ENCODE measurements at regions not wholly inside any gene's neighbourhood (a gene's known extent, or its start where the extent isn't known, plus 50 kb on each side); places are given as distances from the start of the nearest gene placed in this dataset.

- no peak overlapping the region for H3K4me3 Mint-ChIP-seq
Measured at GRCh38 chr10:78730754-78731153, 338.0 kb upstream of the ZMIZ1 start.

GRCh38 chr10:78731675-78732074 is 337.1 kb upstream of the ZMIZ1 start:
- H3K27me3 Mint-ChIP-seq (ENCODE audit: insufficient read depth): peaks cover 11% of the 10 kb centered on the region
- intact Hi-C loops (cut with micrococcal nuclease): no loop called here
- no peaks in the 10 kb centered on the region for H3K4me1 Mint-ChIP-seq (ENCODE audit: low read depth)
- no peaks in the 10 kb centered on the region for H3K9me3 Mint-ChIP-seq
- no peak for DNase-seq (ENCODE audit: low spot score)
- H3K36me3 Mint-ChIP-seq (ENCODE audit: low read depth): no peaks in the 10 kb centered on the region
- no peak overlapping the region for H3K4me3 Mint-ChIP-seq
- H3K27ac Mint-ChIP-seq: no peak overlapping the region

More at GRCh38 chr10:78730754-78731153, 338.0 kb upstream of the ZMIZ1 start:
- no peak for DNase-seq (ENCODE audit: low spot score)
- intact Hi-C loops (cut with micrococcal nuclease): no loop called here
- Mint-ChIP-seq H3K27me3 (ENCODE audit: insufficient read depth) (peaks cover 14% of the 10 kb centered on the region), H3K4me1 (ENCODE audit: low read depth) (no peaks in the 10 kb centered on the region), H3K36me3 (ENCODE audit: low read depth) (no peaks in the 10 kb centered on the region), H3K9me3 (no peaks in the 10 kb centered on the region), H3K27ac (no peak overlapping the region)

- intact Hi-C loops (cut with micrococcal nuclease): no loop called here
- peaks cover 9% of the 10 kb centered on the region for H3K27me3 Mint-ChIP-seq (ENCODE audit: insufficient read depth)
Measured at GRCh38 chr10:78732381-78732780, 336.4 kb upstream of the ZMIZ1 start.

GRCh38 chr10:78736926-78737630 is 331.7 kb upstream of the ZMIZ1 start:
- intact Hi-C loops (cut with micrococcal nuclease): no loop called here
- Mint-ChIP-seq H3K9me3 (no peaks in the 10 kb centered on the region), H3K4me1 (ENCODE audit: low read depth) (no peaks in the 10 kb centered on the region), H3K36me3 (ENCODE audit: low read depth) (no peaks in the 10 kb centered on the region), H3K27me3 (ENCODE audit: insufficient read depth) (peaks cover 6% of the 10 kb centered on the region), H3K4me3 (no peak overlapping the region), H3K27ac (no peak overlapping the region)
- DNase-seq (ENCODE audit: low spot score): no peak

More at GRCh38 chr10:78732381-78732780, 336.4 kb upstream of the ZMIZ1 start:
- Mint-ChIP-seq H3K36me3 (ENCODE audit: low read depth) (no peaks in the 10 kb centered on the region), H3K27ac (no peak overlapping the region), H3K9me3 (no peaks in the 10 kb centered on the region), H3K4me1 (ENCODE audit: low read depth) (no peaks in the 10 kb centered on the region), H3K4me3 (no peak overlapping the region)
- no peak for DNase-seq (ENCODE audit: low spot score)

DNA sequence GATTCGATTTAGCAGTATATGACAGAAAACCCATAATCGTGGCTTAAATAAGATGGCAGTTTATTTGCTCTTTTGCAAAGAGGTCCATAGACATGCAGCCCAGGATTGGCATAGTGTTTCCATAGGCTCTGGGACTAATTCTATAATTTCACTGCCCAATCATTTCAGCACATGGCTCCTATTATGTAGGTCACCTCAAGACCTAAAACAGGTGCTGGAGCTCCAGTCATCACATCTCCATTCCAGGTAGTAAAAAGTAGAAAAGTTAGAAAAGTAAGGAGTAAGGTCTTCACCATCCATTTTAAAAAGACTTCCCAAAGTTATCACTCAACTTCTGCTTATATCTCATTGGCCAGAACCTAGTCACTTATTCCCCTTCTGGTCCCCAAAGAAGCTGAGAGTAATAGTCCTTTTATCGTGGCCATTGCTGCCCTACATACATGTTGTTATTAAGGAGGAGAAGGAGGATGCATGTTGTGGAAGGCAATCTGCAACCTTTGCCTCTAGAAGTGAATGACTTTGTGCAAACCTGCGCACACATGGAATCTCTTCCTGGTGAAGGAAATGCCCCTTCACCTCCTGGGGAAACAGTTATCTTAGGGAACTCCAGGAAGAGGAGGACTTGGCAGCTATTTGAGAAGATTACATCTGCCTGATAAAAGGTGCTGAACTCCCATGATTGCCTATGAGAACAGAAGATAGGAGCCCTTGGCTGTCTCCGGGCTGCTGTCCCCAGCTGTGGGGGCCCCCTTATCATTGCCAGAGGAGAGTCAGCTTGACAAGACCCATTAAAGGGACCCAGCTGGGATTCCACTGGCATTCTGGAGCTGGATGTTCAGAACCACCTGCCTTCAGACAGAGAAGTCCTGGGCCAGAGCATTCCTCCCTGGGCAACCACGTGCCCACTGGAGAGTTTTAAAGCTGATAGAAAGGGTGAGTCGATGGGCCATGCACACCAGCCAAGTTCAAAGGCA is 330.6 kb upstream of the ZMIZ1 start:
- H3K9me3 Mint-ChIP-seq: no peaks in the 10 kb centered on the region
- H3K27ac Mint-ChIP-seq: no peak overlapping the region
- H3K27me3 Mint-ChIP-seq (ENCODE audit: insufficient read depth): peaks cover 6% of the 10 kb centered on the region
- no peaks in the 10 kb centered on the region for H3K4me1 Mint-ChIP-seq (ENCODE audit: low read depth)
- intact Hi-C loops (cut with micrococcal nuclease): no loop called here
- DNase-seq (ENCODE audit: low spot score): no peak
- no peaks in the 10 kb centered on the region for H3K36me3 Mint-ChIP-seq (ENCODE audit: low read depth)
- no peak overlapping the region for H3K4me3 Mint-ChIP-seq

- no peak for DNase-seq (ENCODE audit: low spot score)
- no peaks in the 10 kb centered on the region for H3K36me3 Mint-ChIP-seq (ENCODE audit: low read depth)
- no peaks in the 10 kb centered on the region for H3K9me3 Mint-ChIP-seq
- intact Hi-C loops (cut with micrococcal nuclease): no loop called here
- no peak overlapping the region for H3K4me3 Mint-ChIP-seq
- no peak overlapping the region for H3K27ac Mint-ChIP-seq
- H3K27me3 Mint-ChIP-seq (ENCODE audit: insufficient read depth): peaks cover 6% of the 10 kb centered on the region
- no peaks in the 10 kb centered on the region for H3K4me1 Mint-ChIP-seq (ENCODE audit: low read depth)
Measured at GRCh38 chr10:78738861-78739260, 329.9 kb upstream of the ZMIZ1 start.

DNA sequence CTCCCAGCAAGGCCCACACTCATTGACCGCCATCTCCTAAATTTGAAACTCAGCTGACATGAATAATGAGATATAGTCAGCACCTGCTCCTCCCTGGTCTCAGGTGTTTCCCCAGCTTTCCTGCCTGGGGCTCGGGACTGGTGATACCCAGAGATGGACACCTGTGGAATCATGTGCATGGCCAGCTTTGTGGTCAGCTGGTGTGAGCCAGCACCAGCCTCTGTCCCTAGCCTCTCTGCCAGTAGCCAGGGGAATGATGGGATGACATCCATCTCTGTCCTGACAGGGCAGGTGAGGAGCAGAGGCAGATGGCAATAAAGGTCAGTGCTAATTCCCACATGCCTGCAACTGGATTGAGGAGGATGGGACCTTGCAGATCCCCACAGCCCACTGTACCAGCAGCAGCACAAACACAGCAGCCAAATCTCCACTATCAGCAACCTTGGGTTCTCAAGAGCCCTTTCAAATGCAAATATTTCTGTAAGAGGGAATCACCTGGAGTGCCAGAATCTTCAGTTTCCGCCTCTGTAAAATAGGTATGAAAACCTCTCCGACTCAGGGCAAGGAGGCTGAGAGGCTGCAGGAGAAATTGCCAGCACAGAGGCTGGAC is 329.2 kb upstream of the ZMIZ1 start:
- intact Hi-C loops (cut with micrococcal nuclease): no loop called here
- no peak for DNase-seq (ENCODE audit: low spot score)
- H3K27ac Mint-ChIP-seq: no peak overlapping the region
- peaks cover 6% of the 10 kb centered on the region for H3K27me3 Mint-ChIP-seq (ENCODE audit: insufficient read depth)
- H3K4me3 Mint-ChIP-seq: no peak overlapping the region
- H3K4me1 Mint-ChIP-seq (ENCODE audit: low read depth): no peaks in the 10 kb centered on the region
- H3K36me3 Mint-ChIP-seq (ENCODE audit: low read depth): no peaks in the 10 kb centered on the region
- no peaks in the 10 kb centered on the region for H3K9me3 Mint-ChIP-seq

DNA sequence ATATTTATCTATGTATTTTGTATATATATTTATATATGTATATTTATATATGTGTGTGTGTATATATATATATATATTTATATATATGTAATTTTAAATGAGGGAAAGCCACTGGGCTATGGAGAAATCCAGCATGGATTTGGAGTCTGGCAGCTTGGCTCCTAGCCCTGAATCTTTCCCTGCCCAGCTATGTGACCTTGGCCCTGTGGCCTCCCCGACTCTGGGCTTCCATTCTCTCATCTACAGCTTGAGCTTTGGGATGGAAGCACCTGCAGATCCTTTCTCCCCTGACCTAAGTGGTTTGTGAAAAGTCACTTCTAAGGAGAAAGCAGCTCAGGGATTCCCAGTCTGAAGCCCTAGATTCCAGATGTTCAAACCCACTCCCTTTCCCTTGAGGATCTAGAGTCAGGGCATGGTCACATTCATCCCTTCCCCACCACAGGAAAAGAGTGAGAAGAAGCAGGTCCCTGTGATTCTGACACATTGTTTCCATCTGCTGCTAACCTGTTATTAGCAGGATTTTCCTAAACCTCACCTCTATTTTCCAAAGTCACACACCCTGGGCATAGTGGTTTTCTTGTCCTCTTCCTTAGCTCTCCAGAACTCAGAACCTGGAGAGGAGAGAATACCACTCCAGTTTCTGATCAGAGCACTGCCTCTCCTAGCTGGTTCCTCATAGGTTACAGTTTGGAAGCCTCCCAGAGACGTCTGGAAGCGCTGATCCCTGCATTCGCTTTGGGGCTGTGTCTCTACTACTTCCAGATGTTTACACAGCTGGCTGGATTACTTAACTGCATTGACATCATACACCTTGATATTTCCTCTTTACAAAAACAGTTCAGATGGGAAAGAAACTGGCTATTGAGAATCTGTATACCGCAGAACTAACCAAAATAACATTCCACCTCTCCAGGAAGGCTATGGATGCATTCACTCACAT is 327.5 kb upstream of the ZMIZ1 start:
- no peak overlapping the region for H3K4me3 Mint-ChIP-seq
- peaks cover 6% of the 10 kb centered on the region for H3K27me3 Mint-ChIP-seq (ENCODE audit: insufficient read depth)
- H3K4me1 Mint-ChIP-seq (ENCODE audit: low read depth): no peaks in the 10 kb centered on the region
- no peak for DNase-seq (ENCODE audit: low spot score)
- no peaks in the 10 kb centered on the region for H3K9me3 Mint-ChIP-seq
- intact Hi-C loops (cut with micrococcal nuclease): no loop called here
- H3K27ac Mint-ChIP-seq: no peak overlapping the region
- H3K36me3 Mint-ChIP-seq (ENCODE audit: low read depth): no peaks in the 10 kb centered on the region

GRCh38 chr10:78742406-78742729 is 326.4 kb upstream of the ZMIZ1 start:
- Mint-ChIP-seq H3K9me3 (no peaks in the 10 kb centered on the region), H3K36me3 (ENCODE audit: low read depth) (no peaks in the 10 kb centered on the region), H3K27ac (no peak overlapping the region), H3K4me3 (no peak overlapping the region), H3K27me3 (ENCODE audit: insufficient read depth) (peaks cover 2% of the 10 kb centered on the region), H3K4me1 (ENCODE audit: low read depth) (no peaks in the 10 kb centered on the region)
- intact Hi-C loops (cut with micrococcal nuclease): no loop called here
- no peak for DNase-seq (ENCODE audit: low spot score)

DNA sequence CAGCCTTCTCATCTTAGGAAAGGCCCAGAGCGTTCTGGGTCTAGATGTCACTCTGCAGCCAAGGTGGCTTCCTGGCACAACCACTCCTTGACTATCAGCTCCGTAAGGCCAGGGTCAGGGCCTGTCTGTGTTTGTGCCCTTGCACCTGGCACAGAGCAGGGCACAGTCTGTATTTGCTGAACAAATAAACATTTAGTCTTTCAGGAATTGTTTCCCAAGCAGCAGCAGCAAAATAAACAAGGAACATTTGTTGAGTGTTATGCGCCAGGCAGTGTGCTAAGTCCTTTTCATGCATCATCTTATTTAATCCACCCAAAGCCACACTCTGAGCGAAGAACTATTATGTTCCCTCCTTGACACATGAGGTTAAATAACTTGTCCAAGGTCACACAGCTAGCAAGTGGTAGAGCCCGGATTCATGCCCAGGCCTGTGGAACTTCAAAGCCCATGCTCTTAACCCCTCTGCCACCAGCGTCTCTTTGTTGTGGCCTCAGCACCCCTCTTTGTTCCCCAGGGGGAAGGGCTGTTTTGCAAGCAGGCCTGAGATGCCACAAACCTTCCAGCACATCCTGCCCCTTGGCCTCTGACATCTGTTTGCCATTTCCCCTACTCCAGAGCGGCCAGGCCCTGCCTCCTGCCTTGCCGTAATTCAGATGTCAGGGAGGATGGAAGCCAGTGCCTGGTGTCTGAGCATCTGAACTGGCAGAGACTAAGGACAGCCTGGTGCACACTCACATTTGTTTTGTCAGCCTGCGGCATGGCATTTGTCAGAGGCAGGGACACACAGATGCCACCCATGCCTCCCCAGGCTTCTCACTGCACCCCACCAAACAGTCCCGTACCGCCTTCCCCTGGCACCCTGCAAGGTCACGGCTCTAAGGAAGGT is 325.8 kb upstream of the ZMIZ1 start:
- H3K27me3 Mint-ChIP-seq (ENCODE audit: insufficient read depth): peaks cover 2% of the 10 kb centered on the region

GRCh38 chr10:78744056-78744455 is 324.7 kb upstream of the ZMIZ1 start:
- Mint-ChIP-seq H3K36me3 (ENCODE audit: low read depth) (no peaks in the 10 kb centered on the region), H3K4me3 (no peak overlapping the region), H3K9me3 (no peaks in the 10 kb centered on the region), H3K4me1 (ENCODE audit: low read depth) (no peaks in the 10 kb centered on the region), H3K27me3 (ENCODE audit: insufficient read depth) (peaks cover 2% of the 10 kb centered on the region), H3K27ac (no peak overlapping the region)
- no peak for DNase-seq (ENCODE audit: low spot score)
- intact Hi-C loops (cut with micrococcal nuclease): no loop called here

More for the DNA sequence above, 325.8 kb upstream of the ZMIZ1 start:
- H3K4me1 Mint-ChIP-seq (ENCODE audit: low read depth): no peaks in the 10 kb centered on the region
- no peak for DNase-seq (ENCODE audit: low spot score)
- intact Hi-C loops (cut with micrococcal nuclease): no loop called here
- no peak overlapping the region for H3K27ac Mint-ChIP-seq
- no peak overlapping the region for H3K4me3 Mint-ChIP-seq
- H3K36me3 Mint-ChIP-seq (ENCODE audit: low read depth): no peaks in the 10 kb centered on the region
- H3K9me3 Mint-ChIP-seq: no peaks in the 10 kb centered on the region

All from activated T-helper 1 cell treated with anti-CD3 and anti-CD28 coated beads, Interleukin-12 subunit alpha, Interleukin-12 subunit beta, Interleukin-2, Interleukin-4 antibody, amounts not matched to agents 30 ng/mL and 10 ng/mL and 1 ng/mL, durations not matched to agents 14 hours and 24 hours and 36 hours (primary cell).